ENCODE measurements at regions not wholly inside any gene's neighbourhood (a gene's known extent, or its start where the extent isn't known, plus 50 kb on each side); places are given as distances from the start of the nearest gene placed in this dataset.

- TF ChIP-seq, protein P1, sequence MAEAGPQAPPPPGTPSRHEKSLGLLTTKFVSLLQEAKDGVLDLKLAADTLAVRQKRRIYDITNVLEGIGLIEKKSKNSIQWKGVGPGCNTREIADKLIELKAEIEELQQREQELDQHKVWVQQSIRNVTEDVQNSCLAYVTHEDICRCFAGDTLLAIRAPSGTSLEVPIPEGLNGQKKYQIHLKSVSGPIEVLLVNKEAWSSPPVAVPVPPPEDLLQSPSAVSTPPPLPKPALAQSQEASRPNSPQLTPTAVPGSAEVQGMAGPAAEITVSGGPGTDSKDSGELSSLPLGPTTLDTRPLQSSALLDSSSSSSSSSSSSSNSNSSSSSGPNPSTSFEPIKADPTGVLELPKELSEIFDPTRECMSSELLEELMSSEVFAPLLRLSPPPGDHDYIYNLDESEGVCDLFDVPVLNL (IDR thresholded peaks at IDR 0.05; ENCODE audit: low read depth, low read length): no peak
- TF ChIP-seq, protein P2, sequence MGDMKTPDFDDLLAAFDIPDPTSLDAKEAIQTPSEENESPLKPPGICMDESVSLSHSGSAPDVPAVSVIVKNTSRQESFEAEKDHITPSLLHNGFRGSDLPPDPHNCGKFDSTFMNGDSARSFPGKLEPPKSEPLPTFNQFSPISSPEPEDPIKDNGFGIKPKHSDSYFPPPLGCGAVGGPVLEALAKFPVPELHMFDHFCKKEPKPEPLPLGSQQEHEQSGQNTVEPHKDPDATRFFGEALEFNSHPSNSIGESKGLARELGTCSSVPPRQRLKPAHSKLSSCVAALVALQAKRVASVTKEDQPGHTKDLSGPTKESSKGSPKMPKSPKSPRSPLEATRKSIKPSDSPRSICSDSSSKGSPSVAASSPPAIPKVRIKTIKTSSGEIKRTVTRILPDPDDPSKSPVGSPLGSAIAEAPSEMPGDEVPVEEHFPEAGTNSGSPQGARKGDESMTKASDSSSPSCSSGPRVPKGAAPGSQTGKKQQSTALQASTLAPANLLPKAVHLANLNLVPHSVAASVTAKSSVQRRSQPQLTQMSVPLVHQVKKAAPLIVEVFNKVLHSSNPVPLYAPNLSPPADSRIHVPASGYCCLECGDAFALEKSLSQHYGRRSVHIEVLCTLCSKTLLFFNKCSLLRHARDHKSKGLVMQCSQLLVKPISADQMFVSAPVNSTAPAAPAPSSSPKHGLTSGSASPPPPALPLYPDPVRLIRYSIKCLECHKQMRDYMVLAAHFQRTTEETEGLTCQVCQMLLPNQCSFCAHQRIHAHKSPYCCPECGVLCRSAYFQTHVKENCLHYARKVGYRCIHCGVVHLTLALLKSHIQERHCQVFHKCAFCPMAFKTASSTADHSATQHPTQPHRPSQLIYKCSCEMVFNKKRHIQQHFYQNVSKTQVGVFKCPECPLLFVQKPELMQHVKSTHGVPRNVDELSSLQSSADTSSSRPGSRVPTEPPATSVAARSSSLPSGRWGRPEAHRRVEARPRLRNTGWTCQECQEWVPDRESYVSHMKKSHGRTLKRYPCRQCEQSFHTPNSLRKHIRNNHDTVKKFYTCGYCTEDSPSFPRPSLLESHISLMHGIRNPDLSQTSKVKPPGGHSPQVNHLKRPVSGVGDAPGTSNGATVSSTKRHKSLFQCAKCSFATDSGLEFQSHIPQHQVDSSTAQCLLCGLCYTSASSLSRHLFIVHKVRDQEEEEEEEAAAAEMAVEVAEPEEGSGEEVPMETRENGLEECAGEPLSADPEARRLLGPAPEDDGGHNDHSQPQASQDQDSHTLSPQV (IDR thresholded peaks at IDR 0.05): no peak
These were observed 116.1 kb downstream of the GASK1B start (continued) for GRCh38 chr4:158056689-158057245.

GRCh38 chr4:158055668-158056067 is 117.2 kb downstream of the GASK1B start:
- in situ Hi-C loops (cut with MboI): no loop called here
- Histone ChIP-seq H3K79me2 (ENCODE audit: control insufficient read depth, insufficient read depth, low read length) (no peaks in the 10 kb centered on the region), H3K4me3 (no peak overlapping the region), H3K36me3 (ENCODE audit: control insufficient read depth in 2 of 2, insufficient read depth in 2 of 2, low read length in 1 of 2) (no peaks in the 10 kb centered on the region), H3K4me1 (ENCODE audit: control insufficient read depth, insufficient read depth, low read length) (no peaks in the 10 kb centered on the region), H3K9me3 (replicated peaks; ENCODE audit: control insufficient read depth, insufficient read depth, low read length) (no peaks in the 10 kb centered on the region), H3K27me3 (replicated peaks in 1 of 2; ENCODE audit: control insufficient read depth in 2 of 2, insufficient read depth in 2 of 2, low read length in 1 of 2) (no peaks in the 10 kb centered on the region), H2AFZ (ENCODE audit: control insufficient read depth, low read depth, low read length) (no peak overlapping the region), H4K20me1 (ENCODE audit: control insufficient read depth, insufficient read depth) (no peaks in the 10 kb centered on the region), H3K4me2 (ENCODE audit: control insufficient read depth, insufficient read depth) (no peak overlapping the region), H3K27ac (ENCODE audit: control insufficient read depth, insufficient read depth) (no peak overlapping the region), H3K9ac (ENCODE audit: control insufficient read depth, insufficient read depth, low read length) (no peak overlapping the region)
- WGBS (ENCODE audit: insufficient coverage, insufficient replicate concordance, low lambda C conversion rate, missing lambda C conversion rate): 32% methylated on average over 1 of the region's 1 CpG
- RAD21 ChIA-PET (ENCODE audit: unreplicated experiment): no interaction called here
- CTCF ChIA-PET: no interaction called here
- DNase-seq (ENCODE audit: low read depth, low spot score): no peak
- ATAC-seq: no peak
- POLR2A ChIA-PET: no interaction called here
- intact Hi-C loops (cut with micrococcal nuclease; ENCODE audit: unreplicated experiment): no loop called here
- no TSS peak for BruUV-seq (replicated peaks)
- SMC1A ChIA-PET (ENCODE audit: uncharacterized antibody, unreplicated experiment): interaction anchor here (1.1 kb wide), 1 partner anchor 103 kb away, joined by 3 read pairs; no protein-coding TSS in a partner anchor
- FAIRE-seq: no peak
- TF ChIP-seq ZNF384 (IDR thresholded peaks at IDR 0.05; ENCODE audit: borderline replicate concordance, low read depth, low read length): no peak
- TF ChIP-seq IRF4 (IDR thresholded peaks at IDR 0.05; ENCODE audit: low read depth, low read length): no peak
- no peak for TF ChIP-seq POLR2AphosphoS2 (IDR thresholded peaks at IDR 0.05; ENCODE audit: low read depth, low read length)
- no peak for TF ChIP-seq NFYB (IDR thresholded peaks at IDR 0.05; ENCODE audit: insufficient read depth, low read depth, low read length)
- TF ChIP-seq RB1 (IDR thresholded peaks at IDR 0.05; ENCODE audit: borderline replicate concordance): no peak
- TF ChIP-seq, protein P3, sequence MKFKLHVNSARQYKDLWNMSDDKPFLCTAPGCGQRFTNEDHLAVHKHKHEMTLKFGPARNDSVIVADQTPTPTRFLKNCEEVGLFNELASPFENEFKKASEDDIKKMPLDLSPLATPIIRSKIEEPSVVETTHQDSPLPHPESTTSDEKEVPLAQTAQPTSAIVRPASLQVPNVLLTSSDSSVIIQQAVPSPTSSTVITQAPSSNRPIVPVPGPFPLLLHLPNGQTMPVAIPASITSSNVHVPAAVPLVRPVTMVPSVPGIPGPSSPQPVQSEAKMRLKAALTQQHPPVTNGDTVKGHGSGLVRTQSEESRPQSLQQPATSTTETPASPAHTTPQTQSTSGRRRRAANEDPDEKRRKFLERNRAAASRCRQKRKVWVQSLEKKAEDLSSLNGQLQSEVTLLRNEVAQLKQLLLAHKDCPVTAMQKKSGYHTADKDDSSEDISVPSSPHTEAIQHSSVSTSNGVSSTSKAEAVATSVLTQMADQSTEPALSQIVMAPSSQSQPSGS (IDR thresholded peaks at IDR 0.05; ENCODE audit: low read length): no peak
- TF ChIP-seq EZH2 (IDR thresholded peaks at IDR 0.05; ENCODE audit: borderline replicate concordance, control insufficient read depth, low read depth, low read length): no peak
- no peak for TF ChIP-seq ZZZ3 (IDR thresholded peaks at IDR 0.05; ENCODE audit: control insufficient read depth, insufficient read length, low read depth)
- TF ChIP-seq HDAC2 (IDR thresholded peaks at IDR 0.05): no peak
- TF ChIP-seq CHD4 (IDR thresholded peaks at IDR 0.05): no peak
- TF ChIP-seq, protein P4, sequence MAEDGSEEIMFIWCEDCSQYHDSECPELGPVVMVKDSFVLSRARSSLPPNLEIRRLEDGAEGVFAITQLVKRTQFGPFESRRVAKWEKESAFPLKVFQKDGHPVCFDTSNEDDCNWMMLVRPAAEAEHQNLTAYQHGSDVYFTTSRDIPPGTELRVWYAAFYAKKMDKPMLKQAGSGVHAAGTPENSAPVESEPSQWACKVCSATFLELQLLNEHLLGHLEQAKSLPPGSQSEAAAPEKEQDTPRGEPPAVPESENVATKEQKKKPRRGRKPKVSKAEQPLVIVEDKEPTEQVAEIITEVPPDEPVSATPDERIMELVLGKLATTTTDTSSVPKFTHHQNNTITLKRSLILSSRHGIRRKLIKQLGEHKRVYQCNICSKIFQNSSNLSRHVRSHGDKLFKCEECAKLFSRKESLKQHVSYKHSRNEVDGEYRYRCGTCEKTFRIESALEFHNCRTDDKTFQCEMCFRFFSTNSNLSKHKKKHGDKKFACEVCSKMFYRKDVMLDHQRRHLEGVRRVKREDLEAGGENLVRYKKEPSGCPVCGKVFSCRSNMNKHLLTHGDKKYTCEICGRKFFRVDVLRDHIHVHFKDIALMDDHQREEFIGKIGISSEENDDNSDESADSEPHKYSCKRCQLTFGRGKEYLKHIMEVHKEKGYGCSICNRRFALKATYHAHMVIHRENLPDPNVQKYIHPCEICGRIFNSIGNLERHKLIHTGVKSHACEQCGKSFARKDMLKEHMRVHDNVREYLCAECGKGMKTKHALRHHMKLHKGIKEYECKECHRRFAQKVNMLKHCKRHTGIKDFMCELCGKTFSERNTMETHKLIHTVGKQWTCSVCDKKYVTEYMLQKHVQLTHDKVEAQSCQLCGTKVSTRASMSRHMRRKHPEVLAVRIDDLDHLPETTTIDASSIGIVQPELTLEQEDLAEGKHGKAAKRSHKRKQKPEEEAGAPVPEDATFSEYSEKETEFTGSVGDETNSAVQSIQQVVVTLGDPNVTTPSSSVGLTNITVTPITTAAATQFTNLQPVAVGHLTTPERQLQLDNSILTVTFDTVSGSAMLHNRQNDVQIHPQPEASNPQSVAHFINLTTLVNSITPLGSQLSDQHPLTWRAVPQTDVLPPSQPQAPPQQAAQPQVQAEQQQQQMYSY (CRISPR knock-in tag; IDR thresholded peaks at IDR 0.05): no peak
